Mammary epithelial cell (primary cell): ENCODE measurements at regions not wholly inside any gene's neighbourhood (a gene's known extent, or its start where the extent isn't known, plus 50 kb on each side); places are given as distances from the start of the nearest gene placed in this dataset.

ENCODE experiments used
- CTCF ChIP-seq, 2 donors: IDR thresholded peaks in 1 of 2; conservative IDR thresholded peaks in 1 of 2; 2 replicates each; pipeline ENCODE4 v1.5.1; 2011 to 2012; ENCODE audit warnings: inconsistent platforms in 2 of 2, low read length in 2 of 2, mild to moderate bottlenecking in 2 of 2, control low read depth in 1 of 2, low read depth in 1 of 2; ENCODE audit not compliant: insufficient read depth in 1 of 2; ENCODE audit errors: extremely low read depth in 1 of 2
- EZH2 ChIP-seq: IDR thresholded peaks from 2 replicates; pipeline ENCODE4 v1.6.1; 2012; ENCODE audit warnings: low read length, inconsistent platforms, borderline replicate concordance

DNA sequence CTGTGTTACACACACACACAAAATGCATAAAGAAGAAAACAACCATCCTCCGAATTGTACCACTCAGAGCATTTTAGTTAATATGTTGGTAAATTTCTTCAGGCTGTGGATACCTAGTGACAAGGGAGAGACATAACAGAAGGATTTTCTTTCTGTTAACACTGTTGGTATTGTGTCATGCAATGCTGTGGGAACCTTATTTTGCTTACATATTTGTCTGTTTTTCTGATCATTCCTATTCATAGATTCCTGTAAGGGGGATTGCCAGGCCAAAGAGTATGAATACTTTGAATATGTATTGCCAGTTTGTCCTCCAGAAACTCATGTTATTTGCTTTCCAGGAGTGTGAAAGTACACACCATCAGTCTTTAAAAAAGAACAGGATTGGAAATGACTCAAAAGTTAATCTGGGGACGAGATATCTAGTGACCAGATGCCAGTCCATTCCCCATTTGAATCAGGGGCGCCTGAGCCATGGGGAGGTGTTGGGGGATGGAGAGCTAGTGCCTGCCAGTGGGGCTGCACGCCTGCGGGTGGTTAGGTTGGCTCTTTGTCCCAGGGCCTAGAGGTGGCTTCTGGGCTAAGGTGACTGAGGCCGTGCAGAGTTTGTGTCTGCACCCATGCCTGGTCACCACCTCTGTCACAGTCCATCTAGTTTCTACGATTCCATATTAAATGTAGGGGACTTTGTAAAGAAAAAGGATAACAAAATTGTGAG lies 142.0 kb downstream of the PTPN20 start:
- no peak for TF ChIP-seq CTCF (conservative IDR thresholded peaks at IDR 0.05 in 1 of 2, IDR thresholded peaks at IDR 0.05 in 1 of 2; ENCODE audit: extremely low read depth in 1 of 2, insufficient read depth in 1 of 2, low read depth in 1 of 2, low read length in 2 of 2)
- no peak for TF ChIP-seq EZH2
